ENCODE measurements at regions not wholly inside any gene's neighbourhood (a gene's known extent, or its start where the extent isn't known, plus 50 kb on each side); places are given as distances from the start of the nearest gene placed in this dataset.

DNA sequence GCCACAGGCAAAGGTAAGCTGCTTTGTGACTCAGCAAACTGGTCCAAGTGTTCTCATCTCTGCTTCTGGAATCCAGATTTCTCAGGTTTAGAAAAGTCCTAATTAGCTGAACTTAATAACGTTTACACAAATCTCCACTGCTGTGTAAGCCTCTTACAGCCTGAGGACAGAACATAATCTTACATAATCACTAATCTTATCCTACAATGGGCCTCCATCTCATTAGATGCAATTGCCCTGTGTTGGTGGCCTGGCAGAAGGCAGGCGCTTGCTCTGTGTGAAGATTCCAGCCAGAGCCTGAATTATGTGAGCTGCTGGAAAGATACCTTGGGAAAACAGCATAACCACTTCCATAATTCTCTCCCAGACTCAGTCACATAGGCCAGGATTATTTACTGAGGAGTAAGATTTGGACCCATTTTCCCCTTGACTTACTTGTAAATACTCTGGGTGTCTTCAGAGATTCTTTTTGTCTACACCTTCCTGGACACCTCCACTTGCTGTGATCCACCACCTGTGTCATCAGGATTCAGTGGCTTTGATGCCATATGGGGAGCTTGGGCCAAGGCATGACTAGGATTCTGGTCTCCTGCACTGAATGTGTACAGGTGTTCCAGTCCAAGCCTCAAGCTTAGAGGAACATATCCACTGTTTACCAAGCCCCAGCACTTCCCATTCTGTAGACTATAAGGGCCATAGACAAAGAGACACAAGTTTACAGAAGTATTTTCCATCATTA is 104.4 kb downstream of the C6orf118 start:
- Histone ChIP-seq H3K4me1 (ENCODE audit: control insufficient read depth, insufficient read depth, low read length, poor library complexity, severe bottlenecking) (no peaks in the 10 kb centered on the region), H3K9me3 (ENCODE audit: control insufficient read depth, low read length) (no peaks in the 10 kb centered on the region), H3K36me3 (ENCODE audit: control insufficient read depth, insufficient read depth, low read length) (no peaks in the 10 kb centered on the region), H3K4me3 (ENCODE audit: extremely low read depth, insufficient read depth, low read length, poor library complexity, severe bottlenecking) (no peak overlapping the region), H3K27ac (ENCODE audit: low read depth, low read length, severe bottlenecking) (no peak overlapping the region)
- WGBS, 2 experiments (ENCODE audit: insufficient coverage in 2 of 2), result 69 to 88% methylated on average over 2 of the region's 2 CpGs

GRCh38 chr6:165200178-165200577 is 109.2 kb downstream of the C6orf118 start:
- no peaks in the 10 kb centered on the region for H3K4me1 ChIP-seq (ENCODE audit: control insufficient read depth, insufficient read depth, low read length, poor library complexity, severe bottlenecking)
- H3K9me3 ChIP-seq (ENCODE audit: control insufficient read depth, low read length), result no peaks in the 10 kb centered on the region
- no peaks in the 10 kb centered on the region for H3K36me3 ChIP-seq (ENCODE audit: control insufficient read depth, insufficient read depth, low read length)
- no peak overlapping the region for H3K27ac ChIP-seq (ENCODE audit: low read depth, low read length, severe bottlenecking)
- H3K4me3 ChIP-seq (ENCODE audit: extremely low read depth, insufficient read depth, low read length, poor library complexity, severe bottlenecking), result no peak overlapping the region
- 60 to 70% methylated on average over 1 of the region's 1 CpG for WGBS, 2 experiments (ENCODE audit: insufficient coverage in 2 of 2)

DNA sequence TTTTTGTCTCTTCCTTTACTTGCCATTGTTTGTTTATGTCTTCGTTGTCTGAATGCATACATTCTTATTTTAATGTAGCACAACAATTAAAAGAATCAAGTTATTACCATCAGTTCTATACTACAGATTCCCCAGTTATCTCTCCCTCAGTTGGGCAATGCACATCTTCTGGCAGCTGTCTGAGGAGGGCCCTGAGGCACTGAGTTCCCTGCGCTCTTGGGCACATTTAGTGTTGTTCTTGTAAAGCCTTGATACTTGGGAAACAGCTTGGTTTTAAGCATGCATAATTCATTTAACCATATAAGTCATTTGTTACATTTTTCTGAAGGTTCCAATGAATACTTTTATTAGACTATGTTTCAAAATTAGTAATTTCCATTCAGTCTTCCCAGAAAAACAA is 117.9 kb downstream of the C6orf118 start:
- no peak overlapping the region for H3K4me3 ChIP-seq (ENCODE audit: extremely low read depth, insufficient read depth, low read length, poor library complexity, severe bottlenecking)
- no peaks in the 10 kb centered on the region for H3K9me3 ChIP-seq (ENCODE audit: control insufficient read depth, low read length)
- no peaks in the 10 kb centered on the region for H3K4me1 ChIP-seq (ENCODE audit: control insufficient read depth, insufficient read depth, low read length, poor library complexity, severe bottlenecking)
- H3K36me3 ChIP-seq (ENCODE audit: control insufficient read depth, insufficient read depth, low read length), result no peaks in the 10 kb centered on the region
- no CpG with 5 or more reads among the region's 2 CpGs for WGBS, 2 experiments (ENCODE audit: insufficient coverage in 2 of 2)
- no peak overlapping the region for H3K27ac ChIP-seq (ENCODE audit: low read depth, low read length, severe bottlenecking)

DNA sequence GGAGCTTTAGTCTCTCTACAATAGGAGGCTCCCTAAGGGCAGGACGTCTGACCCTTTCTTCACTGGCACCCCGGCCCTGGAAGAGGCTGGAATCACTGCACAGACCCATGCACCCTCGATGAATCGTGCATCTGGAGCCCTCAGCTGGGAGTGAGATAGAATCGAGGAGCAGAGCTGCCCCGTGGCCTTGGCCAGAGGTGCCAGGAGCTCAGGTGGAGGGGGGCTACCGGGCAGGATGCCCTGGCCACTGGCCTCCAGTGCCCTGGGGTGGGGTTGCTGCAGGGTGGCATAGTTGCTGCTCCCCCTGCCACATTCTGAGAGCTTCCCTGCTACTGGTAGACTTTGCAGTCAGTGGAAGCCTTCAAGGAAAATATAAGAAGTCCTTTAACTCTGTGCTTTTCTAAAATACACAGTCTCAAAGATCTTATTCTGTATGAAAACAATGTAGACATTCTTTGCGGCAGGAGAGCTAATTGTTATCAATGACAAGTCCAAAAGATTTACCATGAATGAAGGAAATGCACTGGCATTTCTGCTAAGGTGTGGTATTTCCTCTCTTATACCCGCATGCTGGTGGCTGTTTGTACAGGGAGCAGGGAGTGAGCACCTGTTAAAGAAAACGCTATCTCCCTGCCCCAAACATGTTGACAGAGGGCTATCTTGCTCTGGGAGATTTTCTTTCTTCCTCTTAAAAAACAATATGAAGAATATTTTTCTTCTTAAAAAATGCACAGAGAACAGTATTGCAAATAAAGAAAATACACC is 122.8 kb downstream of the C6orf118 start:
- Histone ChIP-seq H3K36me3 (ENCODE audit: control insufficient read depth, insufficient read depth, low read length) (no peaks in the 10 kb centered on the region), H3K9me3 (ENCODE audit: control insufficient read depth, low read length) (no peaks in the 10 kb centered on the region), H3K27ac (ENCODE audit: low read depth, low read length, severe bottlenecking) (no peak overlapping the region), H3K4me3 (ENCODE audit: extremely low read depth, insufficient read depth, low read length, poor library complexity, severe bottlenecking) (no peak overlapping the region), H3K4me1 (ENCODE audit: control insufficient read depth, insufficient read depth, low read length, poor library complexity, severe bottlenecking) (no peaks in the 10 kb centered on the region)
- WGBS, 2 experiments (ENCODE audit: insufficient coverage in 2 of 2), result 85 to 94% methylated on average over 6 of the region's 10 CpGs

DNA sequence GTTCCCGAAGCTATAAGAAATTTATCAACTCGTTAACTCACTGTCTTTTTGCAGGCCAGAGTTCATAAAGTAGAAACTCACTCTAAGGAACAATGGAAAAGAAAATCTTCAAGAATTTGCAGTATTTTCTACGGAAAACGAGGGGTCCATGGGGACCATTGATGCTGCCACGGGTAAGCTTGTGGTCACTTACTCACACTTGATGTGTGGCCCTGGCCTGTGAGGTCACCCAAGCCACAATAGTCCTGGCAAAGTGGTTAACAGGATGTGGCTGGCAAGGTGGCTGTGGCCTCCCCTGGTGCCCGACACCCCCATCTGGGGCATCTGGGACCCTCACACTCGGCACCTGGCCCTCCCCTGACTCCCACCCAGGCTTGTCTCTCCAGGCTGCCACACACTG is 123.4 kb downstream of the C6orf118 start:
- H3K4me1 ChIP-seq (ENCODE audit: control insufficient read depth, insufficient read depth, low read length, poor library complexity, severe bottlenecking), result no peaks in the 10 kb centered on the region
- no peak overlapping the region for H3K27ac ChIP-seq (ENCODE audit: low read depth, low read length, severe bottlenecking)
- WGBS, 2 experiments (ENCODE audit: insufficient coverage in 2 of 2), result 86 to 88% methylated on average over 5 to 6 of the region's 7 CpGs
- H3K36me3 ChIP-seq (ENCODE audit: control insufficient read depth, insufficient read depth, low read length), result no peaks in the 10 kb centered on the region
- no peak overlapping the region for H3K4me3 ChIP-seq (ENCODE audit: extremely low read depth, insufficient read depth, low read length, poor library complexity, severe bottlenecking)
- H3K9me3 ChIP-seq (ENCODE audit: control insufficient read depth, low read length), result no peaks in the 10 kb centered on the region

DNA sequence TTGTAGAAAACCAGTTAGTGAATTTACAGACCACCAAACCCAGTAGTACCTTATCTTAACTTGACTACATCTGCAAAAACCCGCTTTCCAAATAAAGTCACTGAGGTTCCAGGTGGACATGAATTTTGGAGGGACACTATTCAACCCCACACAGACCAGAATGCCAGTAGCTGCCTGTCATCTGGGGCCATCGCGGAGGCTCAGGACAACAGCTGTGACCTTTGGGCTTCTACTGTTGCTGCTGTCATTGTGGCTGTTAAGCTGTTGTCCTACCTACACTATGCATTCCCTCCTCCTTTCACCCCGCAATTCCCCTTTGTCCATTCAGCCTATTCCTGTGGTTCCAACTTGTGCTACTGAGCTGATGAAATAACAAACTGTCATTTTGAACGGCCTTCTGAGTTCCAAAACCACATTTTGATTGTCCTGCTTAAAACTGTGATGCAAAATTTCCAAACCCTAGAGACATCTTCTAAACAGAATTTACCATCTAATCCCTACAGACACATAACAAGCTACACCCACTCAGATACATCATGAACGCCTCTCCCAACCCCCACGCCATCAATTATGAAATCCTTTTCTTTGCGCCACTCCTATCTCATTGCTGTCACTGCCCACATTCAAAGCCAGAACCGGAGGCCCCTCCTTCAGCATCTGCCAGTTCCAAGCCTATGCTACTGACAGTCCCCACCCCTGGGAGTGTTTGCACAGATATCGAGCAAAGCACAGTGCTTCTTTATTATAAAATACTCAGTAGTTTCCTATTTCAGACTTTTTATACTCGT is 125.0 kb downstream of the C6orf118 start:
- no peaks in the 10 kb centered on the region for H3K4me1 ChIP-seq (ENCODE audit: control insufficient read depth, insufficient read depth, low read length, poor library complexity, severe bottlenecking)
- no peak overlapping the region for H3K4me3 ChIP-seq (ENCODE audit: extremely low read depth, insufficient read depth, low read length, poor library complexity, severe bottlenecking)
- no peak overlapping the region for H3K27ac ChIP-seq (ENCODE audit: low read depth, low read length, severe bottlenecking)
- no peaks in the 10 kb centered on the region for H3K36me3 ChIP-seq (ENCODE audit: control insufficient read depth, insufficient read depth, low read length)
- no peaks in the 10 kb centered on the region for H3K9me3 ChIP-seq (ENCODE audit: control insufficient read depth, low read length)
- 86 to 88% methylated on average over 10 to 11 of the region's 11 CpGs for WGBS, 2 experiments (ENCODE audit: insufficient coverage in 2 of 2)

- Histone ChIP-seq H3K4me1 (ENCODE audit: control insufficient read depth, insufficient read depth, low read length, poor library complexity, severe bottlenecking) (no peaks in the 10 kb centered on the region), H3K36me3 (ENCODE audit: control insufficient read depth, insufficient read depth, low read length) (no peaks in the 10 kb centered on the region), H3K9me3 (ENCODE audit: control insufficient read depth, low read length) (no peaks in the 10 kb centered on the region), H3K4me3 (ENCODE audit: extremely low read depth, insufficient read depth, low read length, poor library complexity, severe bottlenecking) (no peak overlapping the region), H3K27ac (ENCODE audit: low read depth, low read length, severe bottlenecking) (no peak overlapping the region)
- WGBS, 2 experiments (ENCODE audit: insufficient coverage in 2 of 2), result 78 to 84% methylated on average over 4 of the region's 5 CpGs
Measured at GRCh38 chr6:165183496-165184140, 125.8 kb downstream of the C6orf118 start.

DNA sequence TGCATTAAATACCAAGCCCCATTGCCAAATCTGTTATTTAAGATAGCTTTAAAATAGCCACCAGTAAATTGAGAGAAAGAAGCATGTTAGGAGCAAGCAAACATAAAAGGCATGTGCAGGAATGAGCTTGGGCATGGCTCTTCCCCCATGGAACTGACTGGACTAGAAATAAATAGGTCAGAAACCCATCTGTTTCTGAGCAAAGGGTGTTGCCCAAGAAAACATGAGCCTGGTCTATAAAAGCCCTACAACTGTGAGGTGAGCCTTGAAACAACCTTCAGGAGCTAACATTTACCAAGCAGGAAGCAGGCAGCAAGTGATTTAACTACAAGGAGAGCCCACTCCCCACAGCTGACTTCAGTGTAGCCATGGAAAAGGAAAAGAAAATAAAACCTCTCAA is 126.3 kb downstream of the C6orf118 start:
- Histone ChIP-seq H3K4me3 (ENCODE audit: extremely low read depth, insufficient read depth, low read length, poor library complexity, severe bottlenecking) (no peak overlapping the region), H3K27ac (ENCODE audit: low read depth, low read length, severe bottlenecking) (no peak overlapping the region), H3K9me3 (ENCODE audit: control insufficient read depth, low read length) (no peaks in the 10 kb centered on the region), H3K36me3 (ENCODE audit: control insufficient read depth, insufficient read depth, low read length) (no peaks in the 10 kb centered on the region), H3K4me1 (ENCODE audit: control insufficient read depth, insufficient read depth, low read length, poor library complexity, severe bottlenecking) (no peaks in the 10 kb centered on the region)

- Histone ChIP-seq H3K4me3 (ENCODE audit: extremely low read depth, insufficient read depth, low read length, poor library complexity, severe bottlenecking) (no peak overlapping the region), H3K36me3 (ENCODE audit: control insufficient read depth, insufficient read depth, low read length) (no peaks in the 10 kb centered on the region), H3K9me3 (ENCODE audit: control insufficient read depth, low read length) (no peaks in the 10 kb centered on the region), H3K4me1 (ENCODE audit: control insufficient read depth, insufficient read depth, low read length, poor library complexity, severe bottlenecking) (no peaks in the 10 kb centered on the region), H3K27ac (ENCODE audit: low read depth, low read length, severe bottlenecking) (no peak overlapping the region)
- WGBS, 2 experiments (ENCODE audit: insufficient coverage in 2 of 2), result 93 to 98% methylated on average over 5 to 6 of the region's 6 CpGs
Measured at GRCh38 chr6:165181951-165182414, 127.4 kb downstream of the C6orf118 start.

DNA sequence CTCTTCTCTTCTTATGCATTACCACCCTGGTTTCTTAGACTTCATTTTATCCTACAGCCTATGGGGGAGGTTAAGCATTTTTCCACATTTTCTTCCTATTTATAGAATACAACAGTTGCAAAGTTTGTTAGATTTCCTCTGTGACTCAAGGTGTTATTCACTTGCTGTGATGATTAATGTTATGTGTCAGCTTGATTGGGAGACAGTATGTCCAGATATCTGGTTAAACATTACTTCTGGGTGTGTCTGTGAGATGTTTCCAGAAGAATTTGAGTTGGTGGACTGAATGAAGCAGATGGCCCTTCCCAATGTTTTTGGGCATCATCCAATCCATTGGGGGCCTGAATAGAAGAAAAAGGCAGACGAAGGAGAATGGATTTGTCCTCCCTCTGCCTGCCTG is 131.3 kb downstream of the C6orf118 start:
- Histone ChIP-seq H3K4me3 (ENCODE audit: extremely low read depth, insufficient read depth, low read length, poor library complexity, severe bottlenecking) (no peak overlapping the region), H3K27ac (ENCODE audit: low read depth, low read length, severe bottlenecking) (no peak overlapping the region), H3K9me3 (ENCODE audit: control insufficient read depth, low read length) (no peaks in the 10 kb centered on the region), H3K4me1 (ENCODE audit: control insufficient read depth, insufficient read depth, low read length, poor library complexity, severe bottlenecking) (no peaks in the 10 kb centered on the region), H3K36me3 (ENCODE audit: control insufficient read depth, insufficient read depth, low read length) (no peaks in the 10 kb centered on the region)
- 67% methylated on average over 1 of the region's 1 CpG; no CpG with 5 or more reads in 1 of the 2 experiments for WGBS, 2 experiments (ENCODE audit: insufficient coverage in 2 of 2)

Data from mesodermal cell (in vitro differentiated cells).